ENCODE measurements at regions not wholly inside any gene's neighbourhood (a gene's known extent, or its start where the extent isn't known, plus 50 kb on each side); places are given as distances from the start of the nearest gene placed in this dataset.

DNA sequence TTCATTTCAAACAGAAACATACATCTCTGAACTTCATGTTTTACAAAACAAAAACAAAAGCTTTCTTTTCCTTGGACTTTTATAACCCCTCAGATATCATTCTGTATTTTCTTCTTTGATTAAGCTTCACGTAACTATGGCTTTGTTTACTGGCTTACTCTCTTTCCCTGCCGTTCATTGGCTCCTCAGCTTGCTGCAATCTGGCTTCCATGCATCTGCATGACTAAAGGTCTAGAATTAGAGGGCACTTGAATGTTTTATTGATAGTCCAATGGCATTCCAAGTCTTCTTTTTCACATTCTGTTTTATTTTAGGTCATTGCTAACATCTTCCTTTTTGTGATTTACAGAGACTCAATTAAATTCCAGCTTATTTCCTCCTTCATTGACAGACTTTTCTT lies 487.6 kb downstream of the GRXCR1 start:
- H3K9me3 ChIP-seq (replicated peaks; ENCODE audit: insufficient read depth, low read length) = no peaks in the 10 kb centered on the region
- H3K9me2 ChIP-seq (replicated peaks; ENCODE audit: insufficient read depth, low read length) = no peaks in the 10 kb centered on the region
- no peaks in the 10 kb centered on the region for H3K4me1 ChIP-seq (ENCODE audit: low read length)
- H3K4me2 ChIP-seq (ENCODE audit: low read depth, low read length) = no peak overlapping the region
- no peaks in the 10 kb centered on the region for H4K20me1 ChIP-seq (ENCODE audit: insufficient read depth, low read length)
- no peaks in the 10 kb centered on the region for H3K27me3 ChIP-seq (replicated peaks; ENCODE audit: insufficient read depth, low read length)
- no peak overlapping the region for H3K9ac ChIP-seq (ENCODE audit: low read length)
- no peak overlapping the region for H3K4me3 ChIP-seq (ENCODE audit: low read length)
- H3F3A ChIP-seq (ENCODE audit: insufficient read depth, low read length) = no peaks in the 10 kb centered on the region
- no peak overlapping the region for H3K27ac ChIP-seq (ENCODE audit: low read length)
- no peak for DNase-seq
- no peak overlapping the region for H2AFZ ChIP-seq (ENCODE audit: low read length)
- TF ChIP-seq EZH2phosphoT487 (IDR thresholded peaks at IDR 0.05; ENCODE audit: low read length) (no peak), EZH2 (optimal IDR thresholded peaks at IDR 0.05; ENCODE audit: low read depth, low read length) (no peak), CTCF (IDR thresholded peaks at IDR 0.05; ENCODE audit: low read length) (no peak)
- H3K36me3 ChIP-seq (replicated peaks; ENCODE audit: insufficient read depth, low read length) = no peaks in the 10 kb centered on the region
- no peaks in the 10 kb centered on the region for H3K79me2 ChIP-seq (ENCODE audit: low read length)

- H3K4me3 ChIP-seq (ENCODE audit: low read length) = no peak overlapping the region
- DNase-seq = no peak
- H3K27ac ChIP-seq (ENCODE audit: low read length) = no peak overlapping the region
- peak overlapping the region; percentile 22; the same call in 1 of the 2 replicates for H3K4me2 ChIP-seq (ENCODE audit: low read depth, low read length)
- H3K9me2 ChIP-seq (replicated peaks; ENCODE audit: insufficient read depth, low read length) = no peaks in the 10 kb centered on the region
- H3K79me2 ChIP-seq (ENCODE audit: low read length) = no peaks in the 10 kb centered on the region
- H3K36me3 ChIP-seq (replicated peaks; ENCODE audit: insufficient read depth, low read length) = no peaks in the 10 kb centered on the region
- no peaks in the 10 kb centered on the region for H4K20me1 ChIP-seq (ENCODE audit: insufficient read depth, low read length)
- no peaks in the 10 kb centered on the region for H3K9me3 ChIP-seq (replicated peaks; ENCODE audit: insufficient read depth, low read length)
- H3K27me3 ChIP-seq (replicated peaks; ENCODE audit: insufficient read depth, low read length) = no peaks in the 10 kb centered on the region
- no peaks in the 10 kb centered on the region for H3F3A ChIP-seq (ENCODE audit: insufficient read depth, low read length)
- no peaks in the 10 kb centered on the region for H3K4me1 ChIP-seq (ENCODE audit: low read length)
- TF ChIP-seq EZH2phosphoT487 (IDR thresholded peaks at IDR 0.05; ENCODE audit: low read length) (no peak), CTCF (IDR thresholded peaks at IDR 0.05; ENCODE audit: low read length) (no peak), EZH2 (optimal IDR thresholded peaks at IDR 0.05; ENCODE audit: low read depth, low read length) (no peak)
- H3K9ac ChIP-seq (ENCODE audit: low read length) = no peak overlapping the region
- 0 out of 2 replicates have a peak overlapping the region, but pooled peaks have one; percentile 5 for H2AFZ ChIP-seq (ENCODE audit: low read length)
Measured at GRCh38 chr4:43391069-43391468, 498.6 kb downstream of the GRXCR1 start.

DNA sequence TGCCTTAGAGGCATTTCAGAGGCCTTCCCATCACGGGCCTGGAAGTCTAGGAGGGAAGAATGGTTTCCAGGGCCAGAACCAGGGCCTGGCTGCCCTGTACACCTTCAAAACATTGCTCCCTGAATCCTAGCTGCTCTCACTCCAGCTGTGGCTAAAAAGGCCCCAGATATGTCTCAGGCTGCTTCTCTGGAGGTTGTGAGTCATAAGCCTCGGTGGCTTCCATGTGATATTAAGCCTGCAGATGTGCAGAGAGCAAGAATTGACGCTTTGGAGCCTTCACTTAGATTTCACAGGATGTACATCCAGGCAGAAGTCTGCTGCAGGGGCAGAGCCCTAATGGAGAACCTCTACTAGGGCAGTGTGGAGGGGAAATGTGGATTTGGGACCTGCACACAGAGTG lies 502.5 kb downstream of the GRXCR1 start:
- Histone ChIP-seq H3K9me2 (replicated peaks; ENCODE audit: insufficient read depth, low read length) (no peaks in the 10 kb centered on the region), H2AFZ (ENCODE audit: low read length) (no peak overlapping the region), H3K4me3 (ENCODE audit: low read length) (no peak overlapping the region), H3K27ac (ENCODE audit: low read length) (no peak overlapping the region), H3K9ac (ENCODE audit: low read length) (no peak overlapping the region), H3K9me3 (replicated peaks; ENCODE audit: insufficient read depth, low read length) (no peaks in the 10 kb centered on the region), H3K4me2 (ENCODE audit: low read depth, low read length) (no peak overlapping the region), H3K79me2 (ENCODE audit: low read length) (no peaks in the 10 kb centered on the region), H3K27me3 (replicated peaks; ENCODE audit: insufficient read depth, low read length) (no peaks in the 10 kb centered on the region), H4K20me1 (ENCODE audit: insufficient read depth, low read length) (no peaks in the 10 kb centered on the region), H3F3A (ENCODE audit: insufficient read depth, low read length) (no peaks in the 10 kb centered on the region), H3K36me3 (replicated peaks; ENCODE audit: insufficient read depth, low read length) (no peaks in the 10 kb centered on the region), H3K4me1 (ENCODE audit: low read length) (no peaks in the 10 kb centered on the region)
- no peak for DNase-seq
- TF ChIP-seq CTCF (IDR thresholded peaks at IDR 0.05; ENCODE audit: low read length) (no peak), EZH2phosphoT487 (IDR thresholded peaks at IDR 0.05; ENCODE audit: low read length) (no peak), EZH2 (optimal IDR thresholded peaks at IDR 0.05; ENCODE audit: low read depth, low read length) (no peak)

Data from MM.1S (cell line).